Testis (tissue), 2 donors: ENCODE measurements at regions not wholly inside any gene's neighbourhood (a gene's known extent, or its start where the extent isn't known, plus 50 kb on each side); places are given as distances from the start of the nearest gene placed in this dataset.

Source experiments
- CTCF ChIP-seq, 3 experiments: fragments of 450-650 bp in 2 of 3; fragments of 200-600 bp in 1 of 3; sonication (generic) in 1 of 3; IDR thresholded peaks; one replicate each; pipeline ENCODE4 v1.5.1; 2016 to 2019; ENCODE audit warnings: antibody characterized with exemption in 3 of 3, mild to moderate bottlenecking in 2 of 3, moderate library complexity in 1 of 3
- POLR2A ChIP-seq: fragments of 450-650 bp; IDR thresholded peaks from one replicate; pipeline ENCODE4 v1.6.1; 2017; ENCODE audit warnings: antibody characterized with exemption, mild to moderate bottlenecking, moderate library complexity

GRCh38 chr14:34300882-34301734, 160.9 kb downstream of the SPTSSA start:
- TF ChIP-seq CTCF (IDR thresholded peaks at IDR 0.05) (peak in 2 of 3 experiments; percentile 23 to 35), POLR2A (no peak)
